ENCODE measurements at regions not wholly inside any gene's neighbourhood (a gene's known extent, or its start where the extent isn't known, plus 50 kb on each side); places are given as distances from the start of the nearest gene placed in this dataset.

DNA sequence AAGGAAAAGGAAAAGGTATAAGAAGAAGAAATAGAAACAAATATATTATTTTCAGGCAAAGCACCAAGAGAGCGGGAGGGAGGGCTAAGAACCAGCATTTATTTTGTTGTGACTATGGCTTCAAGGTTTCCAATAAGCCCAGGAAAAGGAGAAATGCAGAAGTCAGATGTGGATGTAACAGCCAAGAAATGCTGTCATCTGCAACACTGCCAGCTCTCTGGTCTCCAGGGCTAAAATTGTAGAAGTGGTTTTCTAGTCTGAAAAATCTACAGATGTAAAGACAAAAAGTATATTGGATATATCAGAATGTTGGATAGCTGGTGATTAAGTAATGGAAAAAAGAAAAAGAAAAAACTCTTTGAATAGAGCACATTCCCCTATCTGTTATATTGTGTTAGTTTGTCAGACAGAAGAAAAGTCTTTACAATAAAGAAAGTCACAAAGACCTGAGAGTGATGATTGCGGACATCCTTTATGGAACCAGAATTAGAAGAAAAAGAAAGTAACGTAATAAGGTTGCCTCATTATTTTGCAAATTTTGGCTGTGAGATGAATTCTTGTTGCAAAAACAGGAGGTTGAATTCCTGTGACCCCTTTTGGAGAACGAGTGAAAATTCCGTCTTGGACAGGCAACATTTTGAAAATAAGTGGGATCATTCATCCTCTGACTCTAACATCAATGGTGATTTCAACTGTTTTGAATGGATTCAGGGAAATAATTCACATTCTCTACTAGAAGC is 938.1 kb downstream of the TTLL7 start:
- H3K36me3 ChIP-seq, result no peaks in the 10 kb centered on the region
- no peaks in the 10 kb centered on the region for H3K9me3 ChIP-seq
- H3K4me3 ChIP-seq, result no peak overlapping the region
- no peak overlapping the region for H3K27ac ChIP-seq
- H3K27me3 ChIP-seq, result no peaks in the 10 kb centered on the region
- WGBS, 3 donors, result 66 to 74% (median 69%) methylated on average over 5 of the region's 5 CpGs
- intact Hi-C loops (cut with DNase I), result no loop called here
- no peak for DNase-seq
- no peaks in the 10 kb centered on the region for H3K4me1 ChIP-seq (ENCODE audit: insufficient read depth)
- TF ChIP-seq EP300 (IDR thresholded peaks at IDR 0.05), result no peak
- TF ChIP-seq, protein P1, sequence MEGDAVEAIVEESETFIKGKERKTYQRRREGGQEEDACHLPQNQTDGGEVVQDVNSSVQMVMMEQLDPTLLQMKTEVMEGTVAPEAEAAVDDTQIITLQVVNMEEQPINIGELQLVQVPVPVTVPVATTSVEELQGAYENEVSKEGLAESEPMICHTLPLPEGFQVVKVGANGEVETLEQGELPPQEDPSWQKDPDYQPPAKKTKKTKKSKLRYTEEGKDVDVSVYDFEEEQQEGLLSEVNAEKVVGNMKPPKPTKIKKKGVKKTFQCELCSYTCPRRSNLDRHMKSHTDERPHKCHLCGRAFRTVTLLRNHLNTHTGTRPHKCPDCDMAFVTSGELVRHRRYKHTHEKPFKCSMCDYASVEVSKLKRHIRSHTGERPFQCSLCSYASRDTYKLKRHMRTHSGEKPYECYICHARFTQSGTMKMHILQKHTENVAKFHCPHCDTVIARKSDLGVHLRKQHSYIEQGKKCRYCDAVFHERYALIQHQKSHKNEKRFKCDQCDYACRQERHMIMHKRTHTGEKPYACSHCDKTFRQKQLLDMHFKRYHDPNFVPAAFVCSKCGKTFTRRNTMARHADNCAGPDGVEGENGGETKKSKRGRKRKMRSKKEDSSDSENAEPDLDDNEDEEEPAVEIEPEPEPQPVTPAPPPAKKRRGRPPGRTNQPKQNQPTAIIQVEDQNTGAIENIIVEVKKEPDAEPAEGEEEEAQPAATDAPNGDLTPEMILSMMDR (IDR thresholded peaks at IDR 0.05), result no peak
- no peak for TF ChIP-seq POLR2A (IDR thresholded peaks at IDR 0.05)

DNA sequence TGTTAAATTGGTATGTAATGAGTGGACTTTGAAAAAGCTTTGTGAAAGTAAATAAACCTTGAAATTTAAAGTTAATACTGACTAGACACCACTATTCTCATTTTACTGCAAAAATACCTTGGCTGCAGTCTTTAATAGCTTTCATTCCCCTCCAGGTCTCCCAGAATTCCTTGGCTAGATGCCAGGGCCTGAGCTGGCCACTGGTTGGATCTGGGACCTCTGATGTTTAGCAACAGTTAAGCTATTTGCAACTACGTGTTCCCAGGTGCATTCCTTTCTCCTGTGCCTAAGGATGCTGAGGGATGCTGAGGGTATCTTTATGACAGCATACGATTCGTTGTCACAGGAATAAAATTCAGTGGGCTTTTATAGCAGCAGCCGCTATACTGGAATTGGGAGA is 938.7 kb downstream of the TTLL7 start:
- Histone ChIP-seq H3K4me3 (no peak overlapping the region), H3K9me3 (no peaks in the 10 kb centered on the region), H3K27ac (no peak overlapping the region), H3K27me3 (no peaks in the 10 kb centered on the region), H3K4me1 (ENCODE audit: insufficient read depth) (no peaks in the 10 kb centered on the region), H3K36me3 (no peaks in the 10 kb centered on the region)
- intact Hi-C loops (cut with DNase I), result no loop called here
- peak in 1 of 5 donors; percentile 15 for DNase-seq
- TF ChIP-seq POLR2A (IDR thresholded peaks at IDR 0.05), result no peak
- TF ChIP-seq EP300 (IDR thresholded peaks at IDR 0.05), result no peak
- TF ChIP-seq, protein P1 (IDR thresholded peaks at IDR 0.05), result no peak
- whole genome bisulfite sequencing, 3 donors, result 78 to 82% (median 79%) methylated on average over 4 of the region's 4 CpGs

DNA sequence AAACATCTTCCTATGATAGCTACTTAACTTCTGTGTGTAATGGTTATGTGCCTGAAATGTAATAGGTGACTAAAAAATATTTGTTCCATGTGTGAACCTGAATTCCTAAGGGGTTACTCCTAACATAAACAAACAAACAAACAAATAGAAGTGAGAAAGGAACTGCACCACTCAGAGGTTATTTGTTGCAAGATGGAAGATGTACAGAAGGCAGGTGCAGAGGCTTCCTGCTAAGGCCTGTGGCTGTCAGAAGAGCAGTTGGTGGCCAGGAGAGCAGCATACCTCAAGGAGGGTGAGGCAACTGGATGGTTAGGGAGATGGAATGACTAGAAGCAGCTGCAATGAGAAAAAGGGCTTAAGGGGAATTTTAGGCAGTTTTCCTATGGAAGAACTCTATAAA is 940.6 kb downstream of the TTLL7 start:
- H3K4me3 ChIP-seq, result no peak overlapping the region
- H3K36me3 ChIP-seq, result no peaks in the 10 kb centered on the region
- TF ChIP-seq POLR2A (IDR thresholded peaks at IDR 0.05) (no peak), EP300 (IDR thresholded peaks at IDR 0.05) (no peak)
- TF ChIP-seq, protein P1 (IDR thresholded peaks at IDR 0.05), result no peak
- intact Hi-C loops (cut with DNase I), result no loop called here
- no peaks in the 10 kb centered on the region for H3K9me3 ChIP-seq
- H3K4me1 ChIP-seq (ENCODE audit: insufficient read depth), result no peaks in the 10 kb centered on the region
- DNase-seq, result no peak
- H3K27me3 ChIP-seq, result no peaks in the 10 kb centered on the region
- no peak overlapping the region for H3K27ac ChIP-seq

DNA sequence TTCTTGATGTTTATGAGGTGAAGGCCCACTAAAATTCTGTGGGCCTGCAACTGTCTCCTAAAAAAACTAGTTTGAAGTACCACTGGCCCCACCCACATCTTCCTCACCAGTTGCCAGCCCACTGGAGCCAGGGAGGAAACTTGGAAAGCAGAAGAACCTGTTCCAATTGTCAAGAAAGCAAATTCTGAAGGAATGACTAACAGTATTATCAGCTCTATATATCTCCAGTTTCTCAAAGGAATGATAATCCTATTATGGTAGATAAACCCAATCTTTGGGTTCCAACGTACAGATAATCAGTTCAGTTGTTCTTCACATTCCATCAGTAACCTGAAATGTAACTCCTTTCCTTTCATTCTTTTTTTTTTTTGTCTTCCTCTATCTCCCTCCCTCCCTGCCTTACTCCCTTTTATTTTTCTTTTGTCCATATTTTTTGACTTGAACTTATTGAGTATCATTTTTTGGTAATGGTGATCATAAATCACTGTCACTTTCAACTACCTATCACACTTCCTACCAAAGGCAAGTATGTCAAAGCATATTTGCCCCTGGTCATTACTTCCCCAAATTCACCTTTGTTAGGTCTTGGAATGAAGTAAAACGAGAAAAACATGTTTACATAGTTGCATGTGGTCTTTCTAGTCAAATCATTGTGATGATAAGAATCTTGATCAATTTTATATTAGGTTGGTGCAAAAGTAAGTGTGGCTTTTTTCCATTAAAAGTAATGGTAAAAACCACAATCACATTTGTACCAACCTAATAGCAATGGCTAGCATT is 943.4 kb downstream of the TTLL7 start:
- no peak for DNase-seq
- Histone ChIP-seq H3K9me3 (no peaks in the 10 kb centered on the region), H3K4me1 (ENCODE audit: insufficient read depth) (no peaks in the 10 kb centered on the region), H3K27ac (no peak overlapping the region), H3K4me3 (no peak overlapping the region), H3K27me3 (no peaks in the 10 kb centered on the region), H3K36me3 (no peaks in the 10 kb centered on the region)
- intact Hi-C loops (cut with DNase I), result no loop called here
- 76 to 84% (median 82%) methylated on average over 2 of the region's 2 CpGs for WGBS, 3 donors
- TF ChIP-seq POLR2A (IDR thresholded peaks at IDR 0.05) (no peak), EP300 (IDR thresholded peaks at IDR 0.05) (no peak)
- TF ChIP-seq, protein P1 (IDR thresholded peaks at IDR 0.05), result no peak
